Activated CD4-positive, alpha-beta T cell treated with anti-CD3 and anti-CD28 coated beads, Interleukin-2, amount 10 ng/mL, durations not matched to agents 7 days and 5 days (primary cell): ENCODE measurements at regions not wholly inside any gene's neighbourhood (a gene's known extent, or its start where the extent isn't known, plus 50 kb on each side); places are given as distances from the start of the nearest gene placed in this dataset.
"Not testable (repeated sequence)": the region's sequence is repeated elsewhere in the genome, so short reads cannot be mapped to it uniquely, and the experiment has no call there.

Experiments
- CTCF ChIA-PET: fragments of 350-600 bp; sonication (Branson Sonifier 250); formaldehyde crosslinking; loops from one replicate; lab custom pipeline; 2021; ENCODE audit warnings: antibody characterized with exemption; lab: Charles Lee
- POLR2A ChIA-PET: fragments of 350-600 bp; sonication (Branson Sonifier 250); formaldehyde crosslinking; loops from one replicate; lab custom pipeline; 2021; ENCODE audit warnings: antibody characterized with exemption; lab: Charles Lee
- DNase-seq: peaks from one replicate; pipeline ENCODE4 v3.0.0-alpha.2; 2020
- H3K27ac Mint-ChIP-seq: one replicate; pipeline ENCODE4 v1.8.0; 2021; ENCODE audit warnings: mild to moderate bottlenecking, moderate library complexity, mixed read lengths
- H3K27me3 Mint-ChIP-seq: one replicate; pipeline ENCODE4 v1.8.0; 2021; ENCODE audit warnings: mixed read lengths
- H3K36me3 Mint-ChIP-seq: one replicate; pipeline ENCODE4 v1.8.0; 2021; ENCODE audit warnings: low read depth, mixed read lengths
- H3K4me1 Mint-ChIP-seq: one replicate; pipeline ENCODE4 v1.8.0; 2021; ENCODE audit warnings: mixed read lengths
- H3K4me3 Mint-ChIP-seq: one replicate; pipeline ENCODE4 v1.8.0; 2021; ENCODE audit warnings: mild to moderate bottlenecking, moderate library complexity, mixed read lengths
- H3K9me3 Mint-ChIP-seq: one replicate; pipeline ENCODE4 v1.8.0; 2021; ENCODE audit warnings: mixed read lengths

GRCh38 chr2:239731998-239732665, 293.0 kb downstream of the NDUFA10 start:
- Mint-ChIP-seq H3K36me3 (no peaks in the 10 kb centered on the region), H3K27ac (no peak overlapping the region)

GRCh38 chr2:239731422-239731821, 293.7 kb downstream of the NDUFA10 start:
- CTCF ChIA-PET: no interaction called here
- Mint-ChIP-seq H3K36me3 (no peaks in the 10 kb centered on the region), H3K27ac (no peak overlapping the region), H3K27me3 (no peaks in the 10 kb centered on the region), H3K4me1 (no peaks in the 10 kb centered on the region), H3K9me3 (peaks cover 6% of the 10 kb centered on the region), H3K4me3 (no peak overlapping the region)
- POLR2A ChIA-PET: no interaction called here
- DNase-seq: no peak

More at GRCh38 chr2:239731998-239732665, 293.0 kb downstream of the NDUFA10 start:
- CTCF ChIA-PET: no interaction called here
- no peaks in the 10 kb centered on the region for H3K27me3 Mint-ChIP-seq
- POLR2A ChIA-PET: no interaction called here
- H3K4me1 Mint-ChIP-seq: no peaks in the 10 kb centered on the region
- no peak overlapping the region for H3K4me3 Mint-ChIP-seq
- no peak for DNase-seq
- H3K9me3 Mint-ChIP-seq: peaks cover 6% of the 10 kb centered on the region

DNA sequence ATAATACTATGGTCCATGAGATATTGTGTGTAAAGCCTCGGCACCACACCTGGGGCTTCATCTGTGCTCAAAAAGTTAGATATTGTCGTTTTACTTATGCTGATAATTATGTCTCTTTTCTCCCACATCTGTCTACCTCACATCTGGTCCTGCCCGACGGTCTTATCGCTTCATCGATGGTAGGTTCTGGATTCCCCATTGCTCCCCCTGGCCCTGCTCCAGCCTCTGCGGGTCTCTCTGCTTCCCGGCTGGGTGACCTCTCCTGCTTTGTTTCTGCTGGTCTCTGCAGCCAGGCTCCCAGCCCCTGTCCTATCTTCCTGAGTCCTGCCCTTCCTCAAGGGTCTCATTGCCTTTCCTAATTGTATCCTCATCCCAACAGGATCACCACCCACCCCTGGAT, 294.2 kb downstream of the NDUFA10 start:
- ChIA-PET POLR2A (no interaction called here), CTCF (no interaction called here)
- Mint-ChIP-seq H3K36me3 (no peaks in the 10 kb centered on the region), H3K4me1 (no peaks in the 10 kb centered on the region), H3K27me3 (no peaks in the 10 kb centered on the region), H3K9me3 (peaks cover 6% of the 10 kb centered on the region), H3K27ac (no peak overlapping the region), H3K4me3 (no peak overlapping the region)
- no peak for DNase-seq

DNA sequence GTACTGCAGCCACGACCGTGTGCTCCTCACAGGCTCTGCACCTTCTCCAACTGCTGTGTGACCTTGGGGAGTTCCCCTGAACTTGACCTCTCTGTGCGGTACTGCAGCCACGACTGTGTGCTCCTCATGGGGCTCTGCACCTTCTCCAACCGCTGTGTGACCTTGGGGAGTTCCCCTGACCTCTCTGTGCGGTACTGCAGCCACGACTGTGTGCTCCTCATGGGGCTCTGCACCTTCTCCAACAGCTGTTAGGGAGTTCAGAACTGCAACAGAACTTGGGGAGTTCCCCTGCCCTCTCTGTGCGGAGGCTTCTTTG, 294.6 kb downstream of the NDUFA10 start:
- CTCF ChIA-PET, H3K27ac Mint-ChIP-seq, H3K4me3 Mint-ChIP-seq, H3K4me1 Mint-ChIP-seq, H3K9me3 Mint-ChIP-seq, H3K36me3 Mint-ChIP-seq, POLR2A ChIA-PET, DNase-seq, H3K27me3 Mint-ChIP-seq: not testable (repeated sequence)

- no peaks in the 10 kb centered on the region for H3K27me3 Mint-ChIP-seq
- CTCF ChIA-PET: no interaction called here
- no peak for DNase-seq
Measured at GRCh38 chr2:239729681-239730566, 295.2 kb downstream of the NDUFA10 start.

GRCh38 chr2:239729151-239729550, 296.0 kb downstream of the NDUFA10 start:
- CTCF ChIA-PET: no interaction called here
- H3K36me3 Mint-ChIP-seq: no peaks in the 10 kb centered on the region
- no peak overlapping the region for H3K4me3 Mint-ChIP-seq
- H3K9me3 Mint-ChIP-seq: peaks cover 6% of the 10 kb centered on the region
- no peak for DNase-seq
- no peak overlapping the region for H3K27ac Mint-ChIP-seq
- POLR2A ChIA-PET: no interaction called here
- no peaks in the 10 kb centered on the region for H3K4me1 Mint-ChIP-seq
- H3K27me3 Mint-ChIP-seq: no peaks in the 10 kb centered on the region

More at GRCh38 chr2:239729681-239730566, 295.2 kb downstream of the NDUFA10 start:
- Mint-ChIP-seq H3K9me3 (peaks cover 6% of the 10 kb centered on the region), H3K36me3 (no peaks in the 10 kb centered on the region), H3K4me3 (no peak overlapping the region), H3K27ac (no peak overlapping the region), H3K4me1 (no peaks in the 10 kb centered on the region)
- POLR2A ChIA-PET: no interaction called here

DNA sequence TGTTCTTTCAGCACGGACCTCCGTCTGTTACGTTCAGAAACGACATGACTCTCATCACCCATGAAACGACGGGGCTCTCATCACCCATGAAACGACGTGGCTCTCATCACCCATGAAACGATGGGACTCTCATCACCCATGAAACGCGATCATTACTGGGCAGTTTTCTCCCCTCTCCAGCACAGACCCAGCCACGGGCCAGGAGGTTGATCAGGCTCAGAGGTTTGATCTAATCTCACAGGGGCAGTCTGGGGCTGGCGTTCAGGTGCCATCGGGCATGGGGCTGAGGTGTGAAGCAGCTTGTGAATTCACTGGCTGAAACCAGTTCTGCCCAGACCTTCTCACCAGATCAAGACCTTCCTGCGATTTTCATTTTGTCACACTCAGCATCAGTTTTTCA, 296.4 kb downstream of the NDUFA10 start:
- Mint-ChIP-seq H3K36me3 (no peaks in the 10 kb centered on the region), H3K9me3 (peaks cover 2% of the 10 kb centered on the region), H3K27me3 (no peaks in the 10 kb centered on the region), H3K27ac (no peak overlapping the region), H3K4me1 (no peaks in the 10 kb centered on the region), H3K4me3 (no peak overlapping the region)
- ChIA-PET POLR2A (no interaction called here), CTCF (no interaction called here)
- no peak for DNase-seq

GRCh38 chr2:239727776-239728600, 297.2 kb downstream of the NDUFA10 start:
- H3K9me3 Mint-ChIP-seq: no peaks in the 10 kb centered on the region
- no peaks in the 10 kb centered on the region for H3K27me3 Mint-ChIP-seq
- no peak overlapping the region for H3K4me3 Mint-ChIP-seq
- no peak for DNase-seq
- H3K4me1 Mint-ChIP-seq: no peaks in the 10 kb centered on the region
- H3K36me3 Mint-ChIP-seq: no peaks in the 10 kb centered on the region
- H3K27ac Mint-ChIP-seq: no peak overlapping the region
- CTCF ChIA-PET: no interaction called here
- POLR2A ChIA-PET: no interaction called here

GRCh38 chr2:239727182-239727775, 297.9 kb downstream of the NDUFA10 start:
- no peak overlapping the region for H3K27ac Mint-ChIP-seq
- H3K9me3 Mint-ChIP-seq: no peaks in the 10 kb centered on the region
- no peak for DNase-seq
- no peak overlapping the region for H3K4me3 Mint-ChIP-seq
- no peaks in the 10 kb centered on the region for H3K36me3 Mint-ChIP-seq
- H3K4me1 Mint-ChIP-seq: no peaks in the 10 kb centered on the region
- ChIA-PET CTCF (no interaction called here), POLR2A (no interaction called here)
- H3K27me3 Mint-ChIP-seq: no peaks in the 10 kb centered on the region

GRCh38 chr2:239726631-239727181, 298.4 kb downstream of the NDUFA10 start:
- H3K27me3 Mint-ChIP-seq: no peaks in the 10 kb centered on the region
- H3K27ac Mint-ChIP-seq: no peak overlapping the region
- no peak overlapping the region for H3K4me3 Mint-ChIP-seq
- no peaks in the 10 kb centered on the region for H3K36me3 Mint-ChIP-seq
- no peaks in the 10 kb centered on the region for H3K9me3 Mint-ChIP-seq
- CTCF ChIA-PET: no interaction called here
- H3K4me1 Mint-ChIP-seq: no peaks in the 10 kb centered on the region
- POLR2A ChIA-PET: no interaction called here
- no peak for DNase-seq

DNA sequence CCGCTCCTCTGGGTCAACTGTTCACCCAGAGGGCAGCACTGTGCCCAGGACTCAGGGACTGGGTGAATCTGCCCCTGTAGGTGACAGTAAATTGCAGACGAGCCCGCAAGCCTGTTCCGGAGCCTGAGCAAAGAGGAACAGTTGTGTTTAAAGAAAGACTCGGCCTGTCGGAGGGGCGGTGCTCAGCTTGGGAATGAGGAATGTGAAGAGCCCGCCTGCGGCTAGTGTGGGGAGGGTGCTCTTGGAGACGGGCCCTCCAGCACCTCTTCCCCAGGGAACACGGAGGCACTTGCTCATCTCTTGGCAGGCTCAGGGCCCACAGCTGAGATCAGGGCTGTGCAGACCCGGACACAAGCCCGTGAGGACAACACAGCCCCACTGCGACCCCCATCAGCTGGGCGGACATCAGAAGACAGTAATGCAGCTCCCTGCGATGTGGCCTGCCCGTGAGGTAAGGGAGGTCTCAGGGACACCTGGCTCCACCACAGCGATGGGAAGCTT, 299.0 kb downstream of the NDUFA10 start:
- no peaks in the 10 kb centered on the region for H3K36me3 Mint-ChIP-seq
- CTCF ChIA-PET: no interaction called here
- H3K27me3 Mint-ChIP-seq: no peaks in the 10 kb centered on the region
- H3K4me1 Mint-ChIP-seq: no peaks in the 10 kb centered on the region
- H3K4me3 Mint-ChIP-seq: no peak overlapping the region
- POLR2A ChIA-PET: no interaction called here
- H3K27ac Mint-ChIP-seq: no peak overlapping the region
- no peak for DNase-seq
- H3K9me3 Mint-ChIP-seq: no peaks in the 10 kb centered on the region

DNA sequence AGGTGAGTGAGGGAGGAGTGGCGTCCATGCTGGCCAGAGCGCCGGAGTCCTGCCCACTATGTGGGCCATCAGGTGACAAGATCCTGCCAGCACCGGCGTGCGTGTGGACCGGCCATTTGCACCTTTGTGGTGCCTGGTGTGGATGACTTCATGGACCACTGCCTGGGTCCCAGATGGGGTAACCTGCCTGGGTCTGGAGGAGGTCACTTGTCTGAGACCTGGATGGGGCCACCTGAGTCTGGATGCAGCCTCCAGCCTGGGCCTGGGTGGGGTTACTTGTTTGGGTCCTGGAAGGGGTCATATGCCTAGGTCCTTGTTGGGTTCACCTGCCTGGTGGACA, 299.6 kb downstream of the NDUFA10 start:
- Mint-ChIP-seq H3K4me1 (no peaks in the 10 kb centered on the region), H3K36me3 (no peaks in the 10 kb centered on the region), H3K9me3 (no peaks in the 10 kb centered on the region), H3K27me3 (no peaks in the 10 kb centered on the region), H3K27ac (no peak overlapping the region), H3K4me3 (no peak overlapping the region)
- POLR2A ChIA-PET: no interaction called here
- CTCF ChIA-PET: no interaction called here
- DNase-seq: no peak
